Frontal cortex (tissue), 3 donors: ENCODE measurements at regions not wholly inside any gene's neighbourhood (a gene's known extent, or its start where the extent isn't known, plus 50 kb on each side); places are given as distances from the start of the nearest gene placed in this dataset.

Experiments used
- DNase-seq, 2 donors: peaks; one replicate each; pipeline ENCODE4 v3.0.0; 2012; ENCODE audit warnings: low spot score in 2 of 2
- FAIRE-seq: peaks from 2 replicates; lab custom pipeline; 2012; peaks lifted over from hg19 to GRCh38; lab: Jason Lieb, UNC
- donor health status: control.
- donor health status: control.
- donor health status: control.

- FAIRE-seq (no peak), DNase-seq (no peak)
Measured at GRCh38 chr4:74878323-74878722, 54.6 kb upstream of the PARM1 start.

GRCh38 chr4:74875451-74875850, 57.5 kb upstream of the PARM1 start:
- FAIRE-seq (no peak), DNase-seq (no peak)

- peak; percentile 88 for FAIRE-seq
- peak; percentile 5 to 24 for DNase-seq
Measured at GRCh38 chr4:74874753-74875367, 58.1 kb upstream of the PARM1 start.

- DNase-seq: no peak
- FAIRE-seq: no peak
Measured at GRCh38 chr4:74873545-74874301, 59.2 kb upstream of the PARM1 start.

GRCh38 chr4:74858921-74859562, 64.7 kb upstream of the BTC start:
- DNase-seq: no peak
- no peak for FAIRE-seq

- FAIRE-seq (no peak), DNase-seq (no peak)
Measured at GRCh38 chr4:74855879-74856278, 61.6 kb upstream of the BTC start.

- DNase-seq (no peak), FAIRE-seq (no peak)
Measured at GRCh38 chr4:74848774-74849173, 54.5 kb upstream of the BTC start.

GRCh38 chr4:74845834-74846233, 51.5 kb upstream of the BTC start:
- DNase-seq (no peak), FAIRE-seq (no peak)
